NCI-H2107 (cell line): ENCODE measurements at regions not wholly inside any gene's neighbourhood (a gene's known extent, or its start where the extent isn't known, plus 50 kb on each side); places are given as distances from the start of the nearest gene placed in this dataset.
"Not testable (repeated sequence)": the region's sequence is repeated elsewhere in the genome, so short reads cannot be mapped to it uniquely, and the experiment has no call there.

ENCODE experiments used
- DNase-seq: peaks from one replicate; lab custom pipeline; 2025; lab: John Stamatoyannopoulos, UW

GRCh38 chr14:22152161-22152870 is 436.7 kb downstream of the DAD1 start:
- DNase-seq, result no peak

- no peak for DNase-seq
Measured at GRCh38 chr14:22151121-22151520, 437.9 kb downstream of the DAD1 start.

GRCh38 chr14:22149058-22149457 is 440.0 kb downstream of the DAD1 start:
- DNase-seq, result no peak

GRCh38 chr14:22147716-22148115 is 441.3 kb downstream of the DAD1 start:
- DNase-seq, result no peak

- DNase-seq, result no peak
Measured at GRCh38 chr14:22143363-22143762, 445.7 kb downstream of the DAD1 start.

GRCh38 chr14:22140633-22141032 is 448.4 kb downstream of the DAD1 start:
- DNase-seq, result no peak

- DNase-seq, result no peak
Measured at GRCh38 chr14:22131749-22132476, 457.1 kb downstream of the DAD1 start.

- DNase-seq, result no peak
Measured at GRCh38 chr14:22124073-22124613, 450.5 kb upstream of the OR4E1 start.

- DNase-seq, result no peak
Measured at GRCh38 chr14:22122829-22123560, 449.4 kb upstream of the OR4E1 start.

- no peak for DNase-seq
Measured at GRCh38 chr14:22122227-22122818, 448.7 kb upstream of the OR4E1 start.

GRCh38 chr14:22118899-22119477 is 445.4 kb upstream of the OR4E1 start:
- no peak for DNase-seq

GRCh38 chr14:22113401-22113800 is 439.8 kb upstream of the OR4E1 start:
- DNase-seq, result no peak

- no peak for DNase-seq
Measured at GRCh38 chr14:22112004-22112403, 438.4 kb upstream of the OR4E1 start.

GRCh38 chr14:22107753-22108152 is 434.1 kb upstream of the OR4E1 start:
- no peak for DNase-seq

- no peak for DNase-seq
Measured at GRCh38 chr14:22106700-22107697, 433.4 kb upstream of the OR4E1 start.

GRCh38 chr14:22105624-22106006 is 432.0 kb upstream of the OR4E1 start:
- DNase-seq, result no peak

GRCh38 chr14:22105006-22105623 is 431.5 kb upstream of the OR4E1 start:
- DNase-seq, result no peak

GRCh38 chr14:22100764-22101120 is 427.1 kb upstream of the OR4E1 start:
- not testable (repeated sequence) for DNase-seq

GRCh38 chr14:22099942-22100763 is 426.5 kb upstream of the OR4E1 start:
- peak; percentile 36 for DNase-seq
